GM13977 (cell line): ENCODE measurements at regions not wholly inside any gene's neighbourhood (a gene's known extent, or its start where the extent isn't known, plus 50 kb on each side); places are given as distances from the start of the nearest gene placed in this dataset.

ENCODE experiments used
- DNase-seq: peaks from one replicate; pipeline ENCODE4 v3.0.0; 2012; ENCODE audit warnings: low spot score
- in situ Hi-C: fragments of 300-500 bp; cut with MboI; formaldehyde crosslinking; loops from one replicate; pipeline ENCODE4 v1.12.0; 2022; ENCODE audit warnings: low sequenced_read_pairs, low pct_unique_long_range_greater_than_20kb, mixed read lengths, inconsistent platforms; ENCODE audit not compliant: unreplicated experiment
- TF ChIP-seq, protein P1 (sequence below): IDR thresholded peaks from 2 replicates; pipeline ENCODE4 v1.5.1; 2012; ENCODE audit warnings: mild to moderate bottlenecking, control low read depth; ENCODE audit not compliant: insufficient read depth; ENCODE audit errors: extremely low read depth, missing control alignments

DNA sequence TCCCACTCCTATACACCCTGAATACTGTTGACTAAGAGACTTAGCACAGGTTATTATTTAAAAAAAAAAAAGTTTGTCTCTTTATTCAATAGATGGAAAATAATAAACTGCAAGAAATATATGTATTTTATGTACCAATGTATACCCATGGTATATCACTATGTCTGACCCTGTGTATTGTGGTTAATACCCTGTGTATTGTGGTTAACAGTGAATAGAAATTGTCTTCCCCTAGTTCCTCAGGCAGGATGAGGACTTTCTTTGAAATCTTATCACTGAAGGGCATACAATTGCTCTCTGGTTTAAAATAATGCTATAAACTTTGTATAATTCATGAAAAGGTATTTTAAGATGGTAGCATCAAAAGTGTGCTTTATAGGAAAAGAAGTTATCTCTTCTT, 80.0 kb upstream of the TMEM106B start:
- in situ Hi-C loops: no loop called here

DNA sequence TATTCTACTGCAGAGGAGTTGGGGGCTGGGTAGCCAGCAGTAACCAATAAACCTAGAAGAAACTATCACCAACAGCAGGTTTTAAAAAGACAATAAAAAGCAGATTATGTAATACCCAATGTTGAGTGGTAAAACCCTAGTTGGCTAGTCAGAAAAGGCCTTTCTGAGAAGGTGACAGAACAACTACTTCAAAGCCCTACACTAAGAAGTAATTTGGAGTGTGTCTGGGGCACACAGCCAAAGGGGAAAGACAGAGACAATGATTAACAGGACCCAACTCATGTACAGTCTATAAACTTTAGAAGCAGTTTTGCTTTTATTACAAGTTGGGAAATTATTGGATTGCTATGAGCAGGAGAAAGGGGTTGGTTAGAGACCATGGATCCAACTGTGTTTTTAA, 77.2 kb upstream of the TMEM106B start:
- in situ Hi-C loops: no loop called here
- no peak for DNase-seq
- TF ChIP-seq, protein P1, sequence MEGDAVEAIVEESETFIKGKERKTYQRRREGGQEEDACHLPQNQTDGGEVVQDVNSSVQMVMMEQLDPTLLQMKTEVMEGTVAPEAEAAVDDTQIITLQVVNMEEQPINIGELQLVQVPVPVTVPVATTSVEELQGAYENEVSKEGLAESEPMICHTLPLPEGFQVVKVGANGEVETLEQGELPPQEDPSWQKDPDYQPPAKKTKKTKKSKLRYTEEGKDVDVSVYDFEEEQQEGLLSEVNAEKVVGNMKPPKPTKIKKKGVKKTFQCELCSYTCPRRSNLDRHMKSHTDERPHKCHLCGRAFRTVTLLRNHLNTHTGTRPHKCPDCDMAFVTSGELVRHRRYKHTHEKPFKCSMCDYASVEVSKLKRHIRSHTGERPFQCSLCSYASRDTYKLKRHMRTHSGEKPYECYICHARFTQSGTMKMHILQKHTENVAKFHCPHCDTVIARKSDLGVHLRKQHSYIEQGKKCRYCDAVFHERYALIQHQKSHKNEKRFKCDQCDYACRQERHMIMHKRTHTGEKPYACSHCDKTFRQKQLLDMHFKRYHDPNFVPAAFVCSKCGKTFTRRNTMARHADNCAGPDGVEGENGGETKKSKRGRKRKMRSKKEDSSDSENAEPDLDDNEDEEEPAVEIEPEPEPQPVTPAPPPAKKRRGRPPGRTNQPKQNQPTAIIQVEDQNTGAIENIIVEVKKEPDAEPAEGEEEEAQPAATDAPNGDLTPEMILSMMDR: no peak

More for the DNA sequence above, 80.0 kb upstream of the TMEM106B start:
- no peak for DNase-seq
- TF ChIP-seq, protein P1: no peak

DNA sequence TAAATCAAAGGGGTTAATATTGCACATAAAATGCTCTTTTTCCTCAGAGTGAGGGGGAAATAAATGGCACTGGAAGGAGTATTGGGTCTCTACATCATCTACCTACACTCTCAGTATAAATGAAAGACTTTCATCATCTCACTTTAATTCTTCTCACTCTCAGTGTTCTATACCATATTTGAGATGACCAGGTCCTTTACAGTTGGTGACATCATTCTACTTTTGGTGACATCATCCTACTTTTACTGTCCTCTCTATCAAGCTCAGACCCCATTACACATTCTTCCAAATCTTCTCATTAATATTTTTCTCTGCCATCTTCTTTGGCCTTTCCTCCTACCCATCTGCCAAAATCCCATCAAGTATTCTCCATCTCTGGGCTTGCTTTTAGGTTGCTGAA, 74.6 kb upstream of the TMEM106B start:
- TF ChIP-seq, protein P1: no peak
- in situ Hi-C loops: no loop called here
- no peak for DNase-seq

DNA sequence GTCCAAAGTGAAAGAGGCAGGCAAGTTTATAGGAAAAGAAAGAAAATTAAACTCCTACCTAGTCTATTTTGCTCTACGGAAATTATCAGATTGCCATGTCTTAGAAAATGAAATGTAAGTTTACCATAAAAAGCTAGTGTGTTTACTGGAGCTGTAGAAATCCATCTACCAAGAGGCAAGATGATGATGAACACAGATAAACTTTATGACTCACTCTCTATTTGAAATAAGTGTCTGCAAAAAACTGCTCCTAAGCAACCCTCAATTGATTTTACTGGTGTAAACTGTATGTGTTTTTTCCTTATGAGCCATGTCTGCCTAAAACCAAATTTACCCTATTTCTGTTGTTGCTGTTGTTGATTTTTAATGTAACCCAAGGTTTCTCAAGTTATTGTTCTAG, 73.8 kb upstream of the TMEM106B start:
- no peak for DNase-seq
- TF ChIP-seq, protein P1: no peak
- in situ Hi-C loops: no loop called here

DNA sequence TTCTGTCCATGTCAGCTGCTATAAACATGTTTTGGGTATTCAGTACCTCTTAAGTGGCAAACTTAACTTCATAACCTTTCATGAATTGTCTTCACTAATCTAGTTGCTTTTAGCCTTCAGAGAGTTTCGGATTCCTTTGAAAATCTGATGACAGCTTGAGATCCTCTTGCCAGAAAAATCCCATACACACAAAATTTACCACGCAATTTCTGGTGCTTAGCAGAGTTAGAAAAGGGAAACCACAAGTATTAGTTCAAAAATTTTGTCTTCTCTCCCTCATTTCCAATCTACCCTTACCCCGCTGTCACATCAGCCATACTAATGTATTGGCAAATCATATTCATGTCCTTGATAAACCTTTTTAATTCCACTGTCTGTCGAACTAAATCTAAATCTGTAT, 72.7 kb upstream of the TMEM106B start:
- in situ Hi-C loops: no loop called here
- no peak for DNase-seq
- TF ChIP-seq, protein P1: no peak

DNA sequence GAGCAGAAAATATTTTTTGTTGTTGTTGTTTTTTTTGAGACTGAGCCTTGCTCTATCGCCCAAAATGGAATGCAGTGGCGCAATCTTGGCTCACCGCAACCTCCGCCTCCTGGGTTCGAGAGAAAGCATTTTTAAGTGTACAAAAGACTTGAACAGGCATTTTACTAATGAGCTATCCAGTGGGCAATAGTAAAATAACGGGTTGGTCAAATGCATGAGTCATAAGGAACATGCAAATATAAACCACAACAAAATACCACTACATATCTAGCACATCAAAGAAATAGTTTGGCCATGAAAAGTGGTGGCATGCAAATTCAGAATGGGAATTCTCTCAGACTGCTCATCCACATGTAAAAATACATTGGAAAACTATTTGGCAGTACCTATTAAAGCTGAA, 71.7 kb upstream of the TMEM106B start:
- no peak for DNase-seq
- TF ChIP-seq, protein P1: no peak
- in situ Hi-C loops: no loop called here

DNA sequence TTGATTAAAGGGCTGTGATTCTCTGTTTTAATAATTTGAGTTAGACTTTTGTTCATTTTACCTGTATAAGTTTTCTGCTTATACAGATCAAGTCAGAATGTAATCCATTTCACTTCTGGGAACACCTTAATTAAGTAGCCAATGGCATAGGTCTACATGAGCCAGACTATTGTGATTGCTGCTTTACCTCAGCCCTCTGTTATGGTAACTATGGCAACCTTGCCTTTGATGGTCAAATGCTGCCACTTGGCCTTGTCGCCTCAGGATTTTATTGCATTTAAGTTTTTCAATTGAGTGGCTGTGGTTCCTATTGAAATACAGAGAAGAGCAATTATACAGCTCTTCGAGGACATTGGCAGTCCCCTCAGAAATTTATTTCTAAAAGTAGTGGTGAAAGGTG, 64.3 kb upstream of the TMEM106B start:
- in situ Hi-C loops: no loop called here
- no peak for DNase-seq
- TF ChIP-seq, protein P1: no peak
